T-helper 2 cell treated with Interferon-gamma antibody and Interleukin-4, amounts not matched to agents 5 μg/mL and 100 μg/mL, for 36 hours (primary cell): ENCODE measurements at regions not wholly inside any gene's neighbourhood (a gene's known extent, or its start where the extent isn't known, plus 50 kb on each side); places are given as distances from the start of the nearest gene placed in this dataset.
"Not testable (repeated sequence)": the region's sequence is repeated elsewhere in the genome, so short reads cannot be mapped to it uniquely, and the experiment has no call there.

Source experiments
- DNase-seq: peaks from one replicate; pipeline ENCODE4 v3.0.0; 2021; ENCODE audit warnings: low spot score
- H3K27ac Mint-ChIP-seq: one replicate; pipeline ENCODE4 v1.8.0; 2021; ENCODE audit warnings: mild to moderate bottlenecking, mixed read lengths
- H3K27me3 Mint-ChIP-seq: one replicate; pipeline ENCODE4 v1.8.0; 2021; ENCODE audit warnings: low read depth, mixed read lengths
- H3K36me3 Mint-ChIP-seq: one replicate; pipeline ENCODE4 v1.8.0; 2021; ENCODE audit warnings: low read depth, mixed read lengths
- H3K4me1 Mint-ChIP-seq: one replicate; pipeline ENCODE4 v1.8.0; 2021; ENCODE audit warnings: low read depth, mixed read lengths
- H3K4me3 Mint-ChIP-seq: one replicate; pipeline ENCODE4 v1.8.0; 2022; ENCODE audit warnings: mild to moderate bottlenecking, moderate library complexity, mixed read lengths
- H3K9me3 Mint-ChIP-seq: one replicate; pipeline ENCODE4 v1.8.0; 2021; ENCODE audit warnings: mixed read lengths

- no peak for DNase-seq
- Mint-ChIP-seq H3K9me3 (no peaks in the 10 kb centered on the region), H3K4me3 (no peak overlapping the region), H3K4me1 (peaks cover 15% of the 10 kb centered on the region), H3K27me3 (no peaks in the 10 kb centered on the region), H3K36me3 (no peaks in the 10 kb centered on the region), H3K27ac (no peak overlapping the region)
Observed at GRCh38 chr5:131107128-131107527, 57.9 kb downstream of the HINT1 start.

GRCh38 chr5:131104169-131104808 lies 60.8 kb downstream of the HINT1 start:
- Mint-ChIP-seq H3K4me1 (peaks cover 12% of the 10 kb centered on the region), H3K27me3 (no peaks in the 10 kb centered on the region), H3K27ac (no peak overlapping the region), H3K4me3 (no peak overlapping the region), H3K36me3 (no peaks in the 10 kb centered on the region), H3K9me3 (no peaks in the 10 kb centered on the region)
- no peak for DNase-seq

GRCh38 chr5:131096774-131097710 lies 68.0 kb downstream of the HINT1 start:
- Mint-ChIP-seq H3K9me3 (peaks cover 4% of the 10 kb centered on the region), H3K27ac (no peak overlapping the region), H3K36me3 (peaks cover 2% of the 10 kb centered on the region), H3K27me3 (no peaks in the 10 kb centered on the region), H3K4me3 (no peak overlapping the region), H3K4me1 (no peaks in the 10 kb centered on the region)
- DNase-seq, result peak; percentile 8

- not testable (repeated sequence) for H3K9me3 Mint-ChIP-seq, H3K4me3 Mint-ChIP-seq, DNase-seq, H3K36me3 Mint-ChIP-seq, H3K4me1 Mint-ChIP-seq, H3K27ac Mint-ChIP-seq, H3K27me3 Mint-ChIP-seq
Observed at GRCh38 chr5:131095561-131095960, 69.5 kb downstream of the HINT1 start.

- Mint-ChIP-seq H3K4me1 (no peaks in the 10 kb centered on the region), H3K27me3 (peaks cover 9% of the 10 kb centered on the region), H3K27ac (no peak overlapping the region), H3K9me3 (peaks cover 6% of the 10 kb centered on the region), H3K4me3 (no peak overlapping the region), H3K36me3 (no peaks in the 10 kb centered on the region)
- no peak for DNase-seq
Observed at GRCh38 chr5:131084436-131084835, 80.6 kb downstream of the HINT1 start.

GRCh38 chr5:131081913-131082488 lies 83.1 kb downstream of the HINT1 start:
- Mint-ChIP-seq H3K9me3 (peaks cover 6% of the 10 kb centered on the region), H3K4me1 (peaks cover 10% of the 10 kb centered on the region), H3K27ac (no peak overlapping the region), H3K36me3 (no peaks in the 10 kb centered on the region), H3K4me3 (no peak overlapping the region), H3K27me3 (peaks cover 9% of the 10 kb centered on the region)
- no peak for DNase-seq

- Mint-ChIP-seq H3K4me3 (no peak overlapping the region), H3K27me3 (peaks cover 7% of the 10 kb centered on the region), H3K9me3 (peaks cover 4% of the 10 kb centered on the region), H3K36me3 (no peaks in the 10 kb centered on the region), H3K4me1 (peaks cover 14% of the 10 kb centered on the region), H3K27ac (no peak overlapping the region)
- DNase-seq, result no peak
Observed at GRCh38 chr5:131081374-131081773, 83.7 kb downstream of the HINT1 start.

- Mint-ChIP-seq H3K9me3 (peaks cover 11% of the 10 kb centered on the region), H3K27ac (no peak overlapping the region), H3K4me3 (no peak overlapping the region), H3K36me3 (peaks cover 1% of the 10 kb centered on the region), H3K4me1 (peaks cover 14% of the 10 kb centered on the region), H3K27me3 (no peaks in the 10 kb centered on the region)
- no peak for DNase-seq
Observed at GRCh38 chr5:131079232-131079631, 85.8 kb downstream of the HINT1 start.

- Mint-ChIP-seq H3K27me3 (no peaks in the 10 kb centered on the region), H3K9me3 (peaks cover 32% of the 10 kb centered on the region), H3K4me1 (peaks cover 46% of the 10 kb centered on the region), H3K36me3 (peaks cover 24% of the 10 kb centered on the region), H3K4me3 (peak overlapping the region; percentile 74), H3K27ac (peak overlapping the region; percentile 92)
- peak; percentile 60 for DNase-seq
Observed at GRCh38 chr5:131068893-131069643, 96.0 kb downstream of the HINT1 start.

- no peak for DNase-seq
- Mint-ChIP-seq H3K36me3 (peaks cover 24% of the 10 kb centered on the region), H3K4me1 (peaks cover 46% of the 10 kb centered on the region), H3K27me3 (no peaks in the 10 kb centered on the region), H3K9me3 (peaks cover 33% of the 10 kb centered on the region), H3K4me3 (peak overlapping the region; percentile 4), H3K27ac (peak overlapping the region; percentile 34)
Observed at GRCh38 chr5:131068076-131068475, 97.0 kb downstream of the HINT1 start.

- no peak for DNase-seq
- no peak overlapping the region for H3K4me3 Mint-ChIP-seq
- peaks cover 24% of the 10 kb centered on the region for H3K36me3 Mint-ChIP-seq
- H3K27me3 Mint-ChIP-seq, result no peaks in the 10 kb centered on the region
- peak overlapping the region; percentile 5 for H3K27ac Mint-ChIP-seq
- peaks cover 46% of the 10 kb centered on the region for H3K4me1 Mint-ChIP-seq
- H3K9me3 Mint-ChIP-seq, result peaks cover 36% of the 10 kb centered on the region
Observed at GRCh38 chr5:131067636-131068035, 97.4 kb downstream of the HINT1 start.

- peak overlapping the region; percentile 83 for H3K27ac Mint-ChIP-seq
- H3K36me3 Mint-ChIP-seq, result peaks cover 24% of the 10 kb centered on the region
- peak; percentile 16 for DNase-seq
- H3K4me3 Mint-ChIP-seq, result peak overlapping the region; percentile 13
- H3K27me3 Mint-ChIP-seq, result no peaks in the 10 kb centered on the region
- H3K4me1 Mint-ChIP-seq, result peaks cover 41% of the 10 kb centered on the region
- H3K9me3 Mint-ChIP-seq, result peaks cover 39% of the 10 kb centered on the region
Observed at GRCh38 chr5:131064669-131065371, 100.2 kb downstream of the HINT1 start.
